D721Med (cell line): ENCODE measurements at regions not wholly inside any gene's neighbourhood (a gene's known extent, or its start where the extent isn't known, plus 50 kb on each side); places are given as distances from the start of the nearest gene placed in this dataset.
A peak's percentile ranks its signal among the peaks of the same experiment; 100 is the strongest.

ENCODE experiments used
- DNase-seq: peaks from one replicate; pipeline ENCODE4 v3.0.0; 2011; ENCODE audit warnings: low spot score; ENCODE audit not compliant: insufficient read length
- FAIRE-seq: peaks from 2 replicates; lab custom pipeline; 2011; peaks lifted over from hg19 to GRCh38; lab: Jason Lieb, UNC
- TF ChIP-seq, protein P1 (sequence below): IDR thresholded peaks from 2 replicates; pipeline ENCODE4 v1.5.1; 2012; ENCODE audit warnings: mild to moderate bottlenecking, control low read depth; ENCODE audit not compliant: insufficient read depth; ENCODE audit errors: missing control alignments

- DNase-seq, result no peak
- no peak for FAIRE-seq
- TF ChIP-seq, protein P1, sequence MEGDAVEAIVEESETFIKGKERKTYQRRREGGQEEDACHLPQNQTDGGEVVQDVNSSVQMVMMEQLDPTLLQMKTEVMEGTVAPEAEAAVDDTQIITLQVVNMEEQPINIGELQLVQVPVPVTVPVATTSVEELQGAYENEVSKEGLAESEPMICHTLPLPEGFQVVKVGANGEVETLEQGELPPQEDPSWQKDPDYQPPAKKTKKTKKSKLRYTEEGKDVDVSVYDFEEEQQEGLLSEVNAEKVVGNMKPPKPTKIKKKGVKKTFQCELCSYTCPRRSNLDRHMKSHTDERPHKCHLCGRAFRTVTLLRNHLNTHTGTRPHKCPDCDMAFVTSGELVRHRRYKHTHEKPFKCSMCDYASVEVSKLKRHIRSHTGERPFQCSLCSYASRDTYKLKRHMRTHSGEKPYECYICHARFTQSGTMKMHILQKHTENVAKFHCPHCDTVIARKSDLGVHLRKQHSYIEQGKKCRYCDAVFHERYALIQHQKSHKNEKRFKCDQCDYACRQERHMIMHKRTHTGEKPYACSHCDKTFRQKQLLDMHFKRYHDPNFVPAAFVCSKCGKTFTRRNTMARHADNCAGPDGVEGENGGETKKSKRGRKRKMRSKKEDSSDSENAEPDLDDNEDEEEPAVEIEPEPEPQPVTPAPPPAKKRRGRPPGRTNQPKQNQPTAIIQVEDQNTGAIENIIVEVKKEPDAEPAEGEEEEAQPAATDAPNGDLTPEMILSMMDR, result no peak
Observed at GRCh38 chr1:88175631-88176226, 508.3 kb upstream of the PKN2 start.

DNA sequence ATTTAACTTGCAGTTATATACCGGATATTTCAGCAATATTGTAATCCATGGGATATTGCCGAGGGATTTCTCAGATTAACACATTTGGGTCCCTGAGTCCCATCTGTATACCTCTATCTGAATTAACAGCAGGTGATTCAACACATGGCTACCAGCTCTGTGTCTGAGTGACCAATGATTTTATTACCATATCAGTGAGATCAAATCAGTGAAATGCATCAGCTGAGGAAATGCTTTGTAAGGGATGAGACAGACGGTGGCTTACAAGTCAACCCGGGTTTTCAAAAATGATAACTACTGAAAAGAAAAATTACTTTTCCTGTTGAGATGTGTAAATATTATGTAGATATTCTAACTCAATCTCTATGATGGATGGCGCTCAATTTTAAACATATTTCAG lies 504.1 kb upstream of the PKN2 start:
- peak; percentile 90 for FAIRE-seq
- TF ChIP-seq, protein P1, result no peak
- no peak for DNase-seq

DNA sequence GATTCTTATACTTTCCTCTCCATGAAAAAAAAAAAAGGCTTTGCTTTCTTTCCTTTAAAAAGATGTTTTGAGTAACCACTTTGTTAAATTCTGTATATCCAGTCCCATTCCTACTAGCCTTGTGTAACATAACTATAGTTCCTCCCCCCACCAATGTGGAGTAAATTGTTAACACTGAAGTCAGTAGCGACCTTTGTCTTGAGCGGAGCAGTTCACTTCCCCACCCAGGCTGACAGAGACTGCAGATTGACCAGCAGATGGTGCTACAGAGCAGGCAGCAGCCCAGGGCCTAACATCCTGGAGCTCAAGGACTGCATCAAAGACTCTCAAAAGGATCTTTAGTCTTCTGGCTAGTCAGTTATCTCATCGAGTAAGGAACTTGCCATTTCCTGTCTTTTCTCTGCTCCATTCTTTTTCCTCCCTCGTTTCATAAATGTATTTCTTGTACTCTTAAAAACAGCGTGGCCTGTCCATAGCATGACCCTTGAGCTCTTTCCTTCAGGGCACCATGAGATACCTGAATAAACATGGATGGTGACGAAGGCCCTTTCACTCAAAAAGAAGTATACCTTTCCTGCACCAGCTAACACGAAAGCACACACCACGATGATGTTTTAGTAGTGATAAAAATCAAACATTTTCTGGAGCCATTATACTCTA lies 503.5 kb upstream of the PKN2 start:
- FAIRE-seq, result peak; percentile 94
- DNase-seq, result no peak
- TF ChIP-seq, protein P1, result peak; percentile 97

DNA sequence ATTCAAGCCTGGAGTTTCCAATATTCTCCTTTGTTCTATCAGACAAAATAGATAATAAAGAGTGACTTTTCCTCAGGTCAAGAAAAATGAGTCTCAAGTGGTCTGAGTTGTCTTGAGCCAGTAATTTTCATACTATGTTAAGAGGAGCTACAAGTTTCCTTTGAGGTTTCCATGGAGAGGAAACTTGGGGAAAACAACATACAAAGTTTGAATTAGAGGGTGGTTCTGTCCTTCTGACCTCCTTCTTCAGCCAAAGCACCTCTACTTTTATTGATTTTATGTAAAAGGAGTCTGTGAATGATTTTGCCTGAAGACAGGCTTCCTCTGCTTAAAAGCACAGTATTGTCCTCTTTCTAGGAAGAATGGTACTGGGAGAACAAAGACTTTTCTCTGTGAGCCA lies 497.2 kb upstream of the PKN2 start:
- FAIRE-seq, result no peak
- TF ChIP-seq, protein P1, result no peak
- DNase-seq, result no peak

GRCh38 chr1:88188038-88188437 lies 496.0 kb upstream of the PKN2 start:
- no peak for FAIRE-seq
- TF ChIP-seq, protein P1, result no peak

GRCh38 chr1:88189525-88189924 lies 494.5 kb upstream of the PKN2 start:
- no peak for DNase-seq
- TF ChIP-seq, protein P1, result no peak
- FAIRE-seq, result no peak

More at GRCh38 chr1:88188038-88188437, 496.0 kb upstream of the PKN2 start:
- no peak for DNase-seq

DNA sequence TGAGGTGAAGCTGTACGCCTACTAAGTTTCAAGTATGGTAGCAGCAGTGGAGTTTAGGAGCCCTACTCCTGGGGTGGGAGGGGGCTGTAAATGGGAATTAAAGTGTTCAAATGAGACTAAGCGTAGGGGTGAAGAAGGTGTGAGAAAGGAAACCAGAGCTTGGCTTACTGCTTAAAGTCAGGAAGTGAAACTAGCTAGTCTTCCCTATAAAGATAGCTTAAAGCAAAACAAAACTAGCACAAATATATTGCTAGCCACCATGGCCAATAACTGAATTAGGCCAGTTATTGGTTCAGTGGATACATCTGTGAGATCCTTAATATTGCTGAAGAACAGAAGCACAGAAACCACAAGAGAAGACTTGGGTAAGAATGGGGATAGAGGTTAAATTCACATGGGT lies 492.2 kb upstream of the PKN2 start:
- DNase-seq (no peak), FAIRE-seq (no peak)
- TF ChIP-seq, protein P1, result no peak
